ENCODE measurements at regions not wholly inside any gene's neighbourhood (a gene's known extent, or its start where the extent isn't known, plus 50 kb on each side); places are given as distances from the start of the nearest gene placed in this dataset.

DNA sequence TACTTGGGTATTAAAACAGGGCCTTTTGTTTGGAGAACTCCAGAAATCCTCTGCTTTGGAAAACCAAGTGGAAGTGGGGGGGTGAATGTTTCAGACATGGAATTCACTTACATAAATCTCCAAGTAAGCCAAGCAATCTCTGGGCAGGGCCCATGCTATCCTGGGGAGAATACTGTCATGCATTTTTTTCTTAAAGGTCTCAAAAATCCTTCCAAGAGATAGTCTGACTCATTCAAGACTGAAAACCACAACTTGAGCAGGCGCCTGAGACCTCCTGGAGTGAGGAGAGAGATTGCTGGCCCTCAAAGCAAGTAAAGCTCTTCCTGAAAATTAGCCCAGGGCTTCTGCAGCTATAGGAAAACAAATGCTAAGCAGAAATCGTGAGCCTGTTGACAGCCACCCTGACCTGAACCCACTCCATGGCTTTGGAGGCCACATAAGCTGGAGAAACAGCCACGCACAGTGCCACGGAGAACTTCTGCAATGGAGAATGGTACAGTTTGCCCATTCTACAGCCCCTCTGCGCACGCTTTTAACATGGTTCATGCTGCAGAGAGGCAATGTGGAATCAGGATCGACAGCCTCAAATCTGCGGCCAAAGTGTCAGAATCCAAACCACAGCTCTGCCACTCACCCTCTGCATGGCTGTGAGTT, 203.1 kb upstream of the AUTS2 start:
- H3K27ac ChIP-seq, result no peak overlapping the region
- H3K9me3 ChIP-seq (ENCODE audit: control insufficient read depth, low read length), result no peaks in the 10 kb centered on the region
- no peak overlapping the region for H2AFZ ChIP-seq
- no peak overlapping the region for H3K4me2 ChIP-seq (ENCODE audit: low read length)
- no peaks in the 10 kb centered on the region for H3K4me1 ChIP-seq
- H3K36me3 ChIP-seq (ENCODE audit: control insufficient read depth, insufficient read depth, low read length), result no peaks in the 10 kb centered on the region
- no peaks in the 10 kb centered on the region for H3K27me3 ChIP-seq (ENCODE audit: control insufficient read depth, insufficient read depth, low read length)
- H3K79me2 ChIP-seq, result no peaks in the 10 kb centered on the region
- H3K9ac ChIP-seq, result no peak overlapping the region
- TF ChIP-seq, protein P1, sequence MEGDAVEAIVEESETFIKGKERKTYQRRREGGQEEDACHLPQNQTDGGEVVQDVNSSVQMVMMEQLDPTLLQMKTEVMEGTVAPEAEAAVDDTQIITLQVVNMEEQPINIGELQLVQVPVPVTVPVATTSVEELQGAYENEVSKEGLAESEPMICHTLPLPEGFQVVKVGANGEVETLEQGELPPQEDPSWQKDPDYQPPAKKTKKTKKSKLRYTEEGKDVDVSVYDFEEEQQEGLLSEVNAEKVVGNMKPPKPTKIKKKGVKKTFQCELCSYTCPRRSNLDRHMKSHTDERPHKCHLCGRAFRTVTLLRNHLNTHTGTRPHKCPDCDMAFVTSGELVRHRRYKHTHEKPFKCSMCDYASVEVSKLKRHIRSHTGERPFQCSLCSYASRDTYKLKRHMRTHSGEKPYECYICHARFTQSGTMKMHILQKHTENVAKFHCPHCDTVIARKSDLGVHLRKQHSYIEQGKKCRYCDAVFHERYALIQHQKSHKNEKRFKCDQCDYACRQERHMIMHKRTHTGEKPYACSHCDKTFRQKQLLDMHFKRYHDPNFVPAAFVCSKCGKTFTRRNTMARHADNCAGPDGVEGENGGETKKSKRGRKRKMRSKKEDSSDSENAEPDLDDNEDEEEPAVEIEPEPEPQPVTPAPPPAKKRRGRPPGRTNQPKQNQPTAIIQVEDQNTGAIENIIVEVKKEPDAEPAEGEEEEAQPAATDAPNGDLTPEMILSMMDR (IDR thresholded peaks at IDR 0.05), result no peak
- no peak overlapping the region for H3K4me3 ChIP-seq (ENCODE audit: low read depth, low read length)

DNA sequence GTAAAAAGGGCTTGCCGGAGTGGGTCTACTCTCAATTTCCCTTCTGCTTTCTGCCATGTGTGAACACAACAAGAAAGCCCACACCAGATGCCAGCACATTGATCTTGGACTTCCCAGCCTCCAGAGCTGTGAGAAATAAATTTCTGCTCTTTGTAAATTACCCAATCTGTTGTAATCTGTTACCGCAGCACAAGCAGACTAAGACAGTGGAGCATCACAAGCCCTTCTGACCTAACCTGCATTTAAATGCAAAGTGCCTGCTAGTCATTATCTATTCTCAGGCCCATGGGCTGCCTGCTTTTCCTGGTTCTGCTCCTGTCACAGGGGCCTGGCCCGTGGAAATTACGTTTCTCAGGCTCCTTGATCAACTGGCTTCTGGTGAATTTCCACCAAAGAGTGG, 199.3 kb upstream of the AUTS2 start:
- TF ChIP-seq, protein P1 (IDR thresholded peaks at IDR 0.05), result no peak
- Histone ChIP-seq H3K9ac (no peak overlapping the region), H3K27me3 (ENCODE audit: control insufficient read depth, insufficient read depth, low read length) (no peaks in the 10 kb centered on the region), H3K4me1 (no peaks in the 10 kb centered on the region), H3K36me3 (ENCODE audit: control insufficient read depth, insufficient read depth, low read length) (no peaks in the 10 kb centered on the region), H3K27ac (no peak overlapping the region), H3K79me2 (no peaks in the 10 kb centered on the region), H3K4me3 (ENCODE audit: low read depth, low read length) (no peak overlapping the region), H3K9me3 (ENCODE audit: control insufficient read depth, low read length) (no peaks in the 10 kb centered on the region), H3K4me2 (ENCODE audit: low read length) (no peak overlapping the region), H2AFZ (no peak overlapping the region)

DNA sequence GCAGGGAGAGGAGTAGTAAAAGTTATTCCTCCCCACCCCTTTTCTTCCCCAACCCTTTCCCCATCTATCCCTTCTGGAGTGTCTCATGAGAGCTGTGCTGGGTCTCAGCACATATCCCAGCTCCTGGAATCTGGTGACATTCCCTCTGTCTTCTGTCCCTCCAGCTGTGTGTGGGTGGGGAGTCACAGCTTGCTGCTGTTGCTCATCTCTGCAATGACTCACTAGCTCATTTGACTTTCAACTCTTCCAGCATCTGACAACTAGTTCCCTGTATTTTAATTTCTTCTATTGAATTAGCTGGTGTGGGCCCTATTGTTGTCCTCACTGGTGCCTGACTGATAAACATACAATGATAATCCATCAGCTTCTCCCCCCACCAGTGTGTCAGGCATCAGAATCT, 198.9 kb upstream of the AUTS2 start:
- Histone ChIP-seq H3K9me3 (ENCODE audit: control insufficient read depth, low read length) (no peaks in the 10 kb centered on the region), H3K9ac (no peak overlapping the region), H3K27ac (no peak overlapping the region), H3K79me2 (no peaks in the 10 kb centered on the region), H3K4me2 (ENCODE audit: low read length) (no peak overlapping the region), H3K4me1 (no peaks in the 10 kb centered on the region), H2AFZ (no peak overlapping the region), H3K27me3 (ENCODE audit: control insufficient read depth, insufficient read depth, low read length) (no peaks in the 10 kb centered on the region), H3K36me3 (ENCODE audit: control insufficient read depth, insufficient read depth, low read length) (no peaks in the 10 kb centered on the region), H3K4me3 (ENCODE audit: low read depth, low read length) (no peak overlapping the region)
- TF ChIP-seq, protein P1 (IDR thresholded peaks at IDR 0.05), result no peak

DNA sequence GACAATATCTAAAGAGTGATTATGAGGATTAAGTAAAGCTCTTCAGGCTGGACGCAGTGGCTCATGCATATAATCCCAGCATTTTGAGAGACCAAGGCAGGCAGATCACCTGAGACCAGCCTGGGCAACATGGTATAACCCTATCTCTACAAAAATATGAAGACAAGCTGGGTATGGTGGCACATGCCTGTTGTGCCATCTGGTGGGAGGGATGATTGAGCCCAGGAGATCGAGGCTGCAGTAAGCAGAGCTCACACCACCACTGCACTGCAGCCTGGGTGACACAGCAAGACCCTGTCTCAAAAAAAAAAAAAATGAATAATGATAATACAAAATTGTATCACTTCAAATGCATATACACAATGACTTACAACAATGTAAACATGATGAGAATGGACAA, 195.6 kb upstream of the AUTS2 start:
- Histone ChIP-seq H3K9me3 (ENCODE audit: control insufficient read depth, low read length) (no peaks in the 10 kb centered on the region), H2AFZ (no peak overlapping the region), H3K4me1 (no peaks in the 10 kb centered on the region), H3K27me3 (ENCODE audit: control insufficient read depth, insufficient read depth, low read length) (no peaks in the 10 kb centered on the region), H3K9ac (no peak overlapping the region), H3K27ac (no peak overlapping the region), H3K79me2 (no peaks in the 10 kb centered on the region), H3K4me2 (ENCODE audit: low read length) (no peak overlapping the region), H3K4me3 (ENCODE audit: low read depth, low read length) (no peak overlapping the region), H3K36me3 (ENCODE audit: control insufficient read depth, insufficient read depth, low read length) (no peaks in the 10 kb centered on the region)
- TF ChIP-seq, protein P1 (IDR thresholded peaks at IDR 0.05), result no peak

DNA sequence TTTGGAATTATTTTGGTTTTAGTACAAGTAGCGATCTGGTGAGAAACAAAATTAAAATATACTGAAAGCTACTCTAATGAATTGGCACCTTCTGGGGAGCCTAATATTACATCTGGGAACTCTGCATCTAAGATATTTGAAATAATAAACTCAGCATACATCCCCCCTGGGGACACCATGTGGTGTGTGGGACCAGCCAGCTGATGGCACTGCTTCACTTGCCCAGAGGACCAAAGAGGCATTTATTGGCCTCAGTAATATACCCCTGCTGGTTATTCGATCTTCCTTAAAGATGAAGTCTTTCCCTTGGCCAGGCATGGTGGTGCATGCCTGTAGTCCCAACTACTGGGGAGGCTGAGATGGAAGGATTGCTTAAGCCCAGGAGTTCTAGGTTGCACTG, 195.1 kb upstream of the AUTS2 start:
- TF ChIP-seq, protein P1 (IDR thresholded peaks at IDR 0.05), result no peak
- Histone ChIP-seq H3K9ac (no peak overlapping the region), H3K27me3 (ENCODE audit: control insufficient read depth, insufficient read depth, low read length) (no peaks in the 10 kb centered on the region), H3K27ac (no peak overlapping the region), H3K36me3 (ENCODE audit: control insufficient read depth, insufficient read depth, low read length) (no peaks in the 10 kb centered on the region), H3K4me2 (ENCODE audit: low read length) (no peak overlapping the region), H3K4me1 (no peaks in the 10 kb centered on the region), H3K4me3 (ENCODE audit: low read depth, low read length) (no peak overlapping the region), H3K9me3 (ENCODE audit: control insufficient read depth, low read length) (no peaks in the 10 kb centered on the region), H2AFZ (no peak overlapping the region), H3K79me2 (no peaks in the 10 kb centered on the region)
